Fibroblast of lung (primary cell): ENCODE measurements at regions not wholly inside any gene's neighbourhood (a gene's known extent, or its start where the extent isn't known, plus 50 kb on each side); places are given as distances from the start of the nearest gene placed in this dataset.

Experiments used
- DNase-seq, 2 donors: peaks; one replicate each; pipeline versions ENCODE4 v3.0.0 to v3.0.0-alpha.2; 2010; ENCODE audit warnings: low read depth in 2 of 2
- H2AFZ ChIP-seq: 2 replicates; pipeline ENCODE4 v1.5.1; 2012; ENCODE audit warnings: low read length, control low read depth, inconsistent platforms
- H3K27ac ChIP-seq: 2 replicates; pipeline ENCODE4 v1.5.1; 2011; ENCODE audit warnings: low read length, control low read depth; ENCODE audit not compliant: insufficient read depth
- H3K27me3 ChIP-seq: 2 replicates; pipeline ENCODE4 v1.5.1; 2011; ENCODE audit warnings: mild to moderate bottlenecking, low read length; ENCODE audit not compliant: control insufficient read depth, insufficient read depth
- H3K36me3 ChIP-seq: 2 replicates; pipeline ENCODE4 v1.5.1; 2011; ENCODE audit warnings: low read length; ENCODE audit not compliant: control insufficient read depth, insufficient read depth
- H3K4me1 ChIP-seq: 2 replicates; pipeline ENCODE4 v1.5.1; 2011; ENCODE audit warnings: low read length; ENCODE audit not compliant: control insufficient read depth, insufficient read depth; ENCODE audit errors: extremely low read depth
- H3K4me2 ChIP-seq: 2 replicates; pipeline ENCODE4 v1.5.1; 2011; ENCODE audit warnings: low read length, control low read depth; ENCODE audit not compliant: insufficient read depth; ENCODE audit errors: extremely low read depth
- H3K4me3 ChIP-seq, 4 experiments: fragments of 200-600 bp in 1 of 4; sonication (generic) in 1 of 4; replicated peaks in 1 of 4; 2 replicates each; pipeline ENCODE4 v1.5.1; 2011 to 2016; ENCODE audit warnings: low read length in 4 of 4, low read depth in 3 of 4, mild to moderate bottlenecking in 3 of 4, control low read depth in 2 of 4, inconsistent platforms in 1 of 4, mixed read lengths in 1 of 4; ENCODE audit not compliant: insufficient read depth in 1 of 4; ENCODE audit errors: control extremely low read depth in 1 of 4
- H3K79me2 ChIP-seq: 2 replicates; pipeline ENCODE4 v1.5.1; 2012; ENCODE audit warnings: mild to moderate bottlenecking, low read length, inconsistent platforms; ENCODE audit not compliant: control insufficient read depth, insufficient read depth
- H3K9ac ChIP-seq: 2 replicates; pipeline ENCODE4 v1.5.1; 2011; ENCODE audit warnings: mild to moderate bottlenecking, low read length, control low read depth; ENCODE audit not compliant: insufficient read depth
- H3K9me3 ChIP-seq: 2 replicates; pipeline ENCODE4 v1.5.1; 2012; ENCODE audit warnings: low read depth, low read length; ENCODE audit not compliant: control insufficient read depth, insufficient read depth
- H4K20me1 ChIP-seq: 2 replicates; pipeline ENCODE4 v1.5.1; 2011; ENCODE audit warnings: low read length; ENCODE audit not compliant: control insufficient read depth, insufficient read depth; ENCODE audit errors: extremely low read depth
- CTCF ChIP-seq, 2 donors: IDR thresholded peaks in 1 of 2; conservative IDR thresholded peaks in 1 of 2; 1 replicate in 1 of 2; 2 replicates in 1 of 2; pipeline ENCODE4 v1.5.1; 2011 to 2012; ENCODE audit warnings: low read length in 2 of 2, control low read depth in 1 of 2, inconsistent platforms in 1 of 2, low read depth in 1 of 2, mild to moderate bottlenecking in 1 of 2
- EZH2 ChIP-seq: IDR thresholded peaks from 2 replicates; pipeline ENCODE4 v1.5.1; 2012; ENCODE audit warnings: low read length, control low read depth, mild to moderate bottlenecking; ENCODE audit errors: missing control alignments

- no peaks in the 10 kb centered on the region for H3K27me3 ChIP-seq
- H3K9ac ChIP-seq = no peak overlapping the region
- H3K79me2 ChIP-seq = no peaks in the 10 kb centered on the region
- H3K4me3 ChIP-seq = no peak overlapping the region
- TF ChIP-seq EZH2 = no peak
- no peak for TF ChIP-seq CTCF (conservative IDR thresholded peaks at IDR 0.05 in 1 of 2, IDR thresholded peaks at IDR 0.05 in 1 of 2; ENCODE audit: low read depth in 1 of 2, low read length in 2 of 2)
- H3K27ac ChIP-seq = no peak overlapping the region
- no peak overlapping the region for H3K4me2 ChIP-seq
- no peak overlapping the region for H2AFZ ChIP-seq
- H3K4me1 ChIP-seq = no peaks in the 10 kb centered on the region
- DNase-seq = peak in 1 of 2 donors; percentile 3
- H3K9me3 ChIP-seq = no peaks in the 10 kb centered on the region
- no peaks in the 10 kb centered on the region for H3K36me3 ChIP-seq
- no peaks in the 10 kb centered on the region for H4K20me1 ChIP-seq
Observed at GRCh38 chr2:194735837-194736542, 921.0 kb upstream of the SLC39A10 start.

- Histone ChIP-seq H3K9me3 (no peaks in the 10 kb centered on the region), H2AFZ (no peak overlapping the region), H4K20me1 (no peaks in the 10 kb centered on the region), H3K4me3 (no peak overlapping the region), H3K4me2 (no peak overlapping the region), H3K79me2 (no peaks in the 10 kb centered on the region), H3K27me3 (no peaks in the 10 kb centered on the region), H3K4me1 (no peaks in the 10 kb centered on the region), H3K9ac (no peak overlapping the region), H3K27ac (no peak overlapping the region), H3K36me3 (no peaks in the 10 kb centered on the region)
- no peak for TF ChIP-seq CTCF (conservative IDR thresholded peaks at IDR 0.05 in 1 of 2, IDR thresholded peaks at IDR 0.05 in 1 of 2; ENCODE audit: low read depth in 1 of 2, low read length in 2 of 2)
- TF ChIP-seq EZH2 = no peak
- DNase-seq = no peak
Observed at GRCh38 chr2:194730266-194730665, 926.8 kb upstream of the SLC39A10 start.

- no peaks in the 10 kb centered on the region for H3K9me3 ChIP-seq
- no peak overlapping the region for H3K9ac ChIP-seq
- H3K79me2 ChIP-seq = no peaks in the 10 kb centered on the region
- no peaks in the 10 kb centered on the region for H3K36me3 ChIP-seq
- H3K4me2 ChIP-seq = no peak overlapping the region
- H3K4me3 ChIP-seq = no peak overlapping the region
- no peaks in the 10 kb centered on the region for H3K4me1 ChIP-seq
- no peaks in the 10 kb centered on the region for H3K27me3 ChIP-seq
- DNase-seq = no peak
- no peak overlapping the region for H3K27ac ChIP-seq
- TF ChIP-seq CTCF (conservative IDR thresholded peaks at IDR 0.05 in 1 of 2, IDR thresholded peaks at IDR 0.05 in 1 of 2; ENCODE audit: low read depth in 1 of 2, low read length in 2 of 2) = no peak
- no peak for TF ChIP-seq EZH2
- no peaks in the 10 kb centered on the region for H4K20me1 ChIP-seq
- no peak overlapping the region for H2AFZ ChIP-seq
Observed at GRCh38 chr2:194725169-194725568, 931.9 kb upstream of the SLC39A10 start.
